ENCODE measurements at regions not wholly inside any gene's neighbourhood (a gene's known extent, or its start where the extent isn't known, plus 50 kb on each side); places are given as distances from the start of the nearest gene placed in this dataset.

GRCh38 chr3:154967090-154967489, 113.0 kb upstream of the MME start:
- no peak for TF ChIP-seq POLR2A (IDR thresholded peaks at IDR 0.05; ENCODE audit: low read depth, low read length)
- no peak for TF ChIP-seq POLR2AphosphoS5 (IDR thresholded peaks at IDR 0.05; ENCODE audit: low read depth, low read length)
- no peak for TF ChIP-seq POU2F2 (IDR thresholded peaks at IDR 0.05; ENCODE audit: low read depth, low read length)
- no peak for TF ChIP-seq TAF1 (IDR thresholded peaks at IDR 0.05; ENCODE audit: low read depth, low read length)
